ENCODE measurements at regions not wholly inside any gene's neighbourhood (a gene's known extent, or its start where the extent isn't known, plus 50 kb on each side); places are given as distances from the start of the nearest gene placed in this dataset.

- peak; percentile 83 for DNase-seq
- no peaks in the 10 kb centered on the region for H3K27me3 ChIP-seq (ENCODE audit: insufficient read depth, low read length, poor library complexity)
- H3K4ac ChIP-seq (ENCODE audit: low read depth, low read length): no peak overlapping the region
- no CpG with 5 or more reads among the region's 8 CpGs for WGBS (ENCODE audit: extremely low coverage, insufficient coverage, low lambda C conversion rate)
- no peak overlapping the region for H2AK5ac ChIP-seq (ENCODE audit: low read length)
- no peak overlapping the region for H4K8ac ChIP-seq (ENCODE audit: low read depth, low read length)
- H3K4me3 ChIP-seq (ENCODE audit: low read length): no peak overlapping the region
- H3K9ac ChIP-seq (ENCODE audit: low read length): no peak overlapping the region
- H3K56ac ChIP-seq (ENCODE audit: low read length): no peak overlapping the region
- no peak overlapping the region for H2BK5ac ChIP-seq (ENCODE audit: low read length)
- no peaks in the 10 kb centered on the region for H3K79me2 ChIP-seq (ENCODE audit: control insufficient read depth, insufficient read depth, low read length)
- no peak overlapping the region for H2BK120ac ChIP-seq (ENCODE audit: low read depth, low read length)
- H3K4me1 ChIP-seq (ENCODE audit: control insufficient read depth, low read depth, low read length): no peaks in the 10 kb centered on the region
- H4K5ac ChIP-seq (ENCODE audit: low read length): no peak overlapping the region
- H2BK15ac ChIP-seq (replicated peaks; ENCODE audit: low read depth): no peak overlapping the region
- H3K18ac ChIP-seq (ENCODE audit: low read length): no peak overlapping the region
- no peak overlapping the region for H3K23ac ChIP-seq (ENCODE audit: low read length)
- no peak overlapping the region for H3K4me2 ChIP-seq (ENCODE audit: low read length)
- H3K36me3 ChIP-seq (ENCODE audit: control insufficient read depth, insufficient read depth, low read length): no peaks in the 10 kb centered on the region
- no peaks in the 10 kb centered on the region for H3K79me1 ChIP-seq (ENCODE audit: low read length)
- H3K27ac ChIP-seq (ENCODE audit: low read depth, low read length): no peak overlapping the region
These were observed 509.0 kb upstream of the PODXL start for GRCh38 chr7:132065193-132065988.

- no peak for DNase-seq
- no peaks in the 10 kb centered on the region for H3K79me2 ChIP-seq (ENCODE audit: control insufficient read depth, insufficient read depth, low read length)
- no CpG with 5 or more reads among the region's 7 CpGs for WGBS (ENCODE audit: extremely low coverage, insufficient coverage, low lambda C conversion rate)
- no peak overlapping the region for H3K23ac ChIP-seq (ENCODE audit: low read length)
- H2BK120ac ChIP-seq (ENCODE audit: low read depth, low read length): no peak overlapping the region
- no peak overlapping the region for H3K56ac ChIP-seq (ENCODE audit: low read length)
- no peak overlapping the region for H3K27ac ChIP-seq (ENCODE audit: low read depth, low read length)
- no peak overlapping the region for H3K9ac ChIP-seq (ENCODE audit: low read length)
- no peak overlapping the region for H2BK15ac ChIP-seq (replicated peaks; ENCODE audit: low read depth)
- H2AK5ac ChIP-seq (ENCODE audit: low read length): no peak overlapping the region
- no peak overlapping the region for H3K18ac ChIP-seq (ENCODE audit: low read length)
- no peak overlapping the region for H3K4me3 ChIP-seq (ENCODE audit: low read length)
- H3K4me2 ChIP-seq (ENCODE audit: low read length): no peak overlapping the region
- no peaks in the 10 kb centered on the region for H3K79me1 ChIP-seq (ENCODE audit: low read length)
- H3K4me1 ChIP-seq (ENCODE audit: control insufficient read depth, low read depth, low read length): no peaks in the 10 kb centered on the region
- no peaks in the 10 kb centered on the region for H3K27me3 ChIP-seq (ENCODE audit: insufficient read depth, low read length, poor library complexity)
- H4K8ac ChIP-seq (ENCODE audit: low read depth, low read length): no peak overlapping the region
- H4K5ac ChIP-seq (ENCODE audit: low read length): no peak overlapping the region
- H2BK5ac ChIP-seq (ENCODE audit: low read length): no peak overlapping the region
- no peaks in the 10 kb centered on the region for H3K36me3 ChIP-seq (ENCODE audit: control insufficient read depth, insufficient read depth, low read length)
- H3K4ac ChIP-seq (ENCODE audit: low read depth, low read length): no peak overlapping the region
These were observed 507.4 kb upstream of the PODXL start for GRCh38 chr7:132063800-132064199.

DNA sequence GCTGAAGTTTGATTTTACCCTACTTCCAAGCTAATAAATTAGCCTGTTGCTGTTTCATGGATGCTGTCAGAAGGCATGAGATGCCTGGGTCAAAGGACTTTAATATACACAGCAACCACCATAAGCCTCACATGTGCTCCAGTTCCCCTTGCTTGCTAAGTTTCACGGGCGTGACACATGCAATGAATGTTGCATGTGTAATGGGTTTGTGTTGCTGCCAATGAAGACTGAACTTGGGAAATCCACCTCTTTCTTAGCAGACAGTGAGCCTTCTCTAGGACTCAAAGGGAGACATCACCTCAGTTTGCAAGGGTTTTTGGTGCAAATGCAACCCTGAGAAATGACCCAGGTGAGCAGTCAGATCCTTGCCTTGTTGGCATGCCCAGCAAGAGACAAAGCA lies 505.5 kb upstream of the PODXL start:
- H3K4me3 ChIP-seq (ENCODE audit: low read length): no peak overlapping the region
- H3K4ac ChIP-seq (ENCODE audit: low read depth, low read length): no peak overlapping the region
- H3K79me1 ChIP-seq (ENCODE audit: low read length): no peaks in the 10 kb centered on the region
- no peak overlapping the region for H4K8ac ChIP-seq (ENCODE audit: low read depth, low read length)
- H3K4me2 ChIP-seq (ENCODE audit: low read length): no peak overlapping the region
- H3K56ac ChIP-seq (ENCODE audit: low read length): no peak overlapping the region
- WGBS (ENCODE audit: extremely low coverage, insufficient coverage, low lambda C conversion rate): no CpG with 5 or more reads among the region's 2 CpGs
- no peak overlapping the region for H4K5ac ChIP-seq (ENCODE audit: low read length)
- no peaks in the 10 kb centered on the region for H3K36me3 ChIP-seq (ENCODE audit: control insufficient read depth, insufficient read depth, low read length)
- H3K27me3 ChIP-seq (ENCODE audit: insufficient read depth, low read length, poor library complexity): no peaks in the 10 kb centered on the region
- no peaks in the 10 kb centered on the region for H3K4me1 ChIP-seq (ENCODE audit: control insufficient read depth, low read depth, low read length)
- no peak overlapping the region for H3K23ac ChIP-seq (ENCODE audit: low read length)
- H3K18ac ChIP-seq (ENCODE audit: low read length): no peak overlapping the region
- no peak overlapping the region for H2BK15ac ChIP-seq (replicated peaks; ENCODE audit: low read depth)
- no peak overlapping the region for H3K27ac ChIP-seq (ENCODE audit: low read depth, low read length)
- no peak overlapping the region for H2BK5ac ChIP-seq (ENCODE audit: low read length)
- no peaks in the 10 kb centered on the region for H3K79me2 ChIP-seq (ENCODE audit: control insufficient read depth, insufficient read depth, low read length)
- no peak for DNase-seq
- no peak overlapping the region for H3K9ac ChIP-seq (ENCODE audit: low read length)
- H2BK120ac ChIP-seq (ENCODE audit: low read depth, low read length): no peak overlapping the region
- no peak overlapping the region for H2AK5ac ChIP-seq (ENCODE audit: low read length)

DNA sequence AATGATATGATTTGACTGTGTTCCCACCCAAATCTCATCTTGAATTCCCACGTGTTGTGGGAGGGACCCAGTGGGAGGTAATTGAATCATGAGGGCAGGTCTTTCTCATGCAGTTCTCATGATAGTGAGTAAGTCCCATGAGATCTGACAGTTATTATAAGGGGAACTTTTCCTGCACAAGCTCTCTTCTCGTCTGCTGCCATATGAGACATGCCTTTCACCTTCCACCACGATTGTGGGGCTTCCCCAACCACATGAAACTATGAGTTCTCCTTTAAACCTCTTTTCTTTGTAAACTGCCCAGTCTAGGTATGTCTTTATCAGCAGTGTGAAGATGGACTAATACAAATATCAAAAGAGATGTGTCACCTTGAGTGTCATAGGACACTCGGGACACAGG lies 502.7 kb upstream of the PODXL start:
- H4K5ac ChIP-seq (ENCODE audit: low read length): no peak overlapping the region
- H3K36me3 ChIP-seq (ENCODE audit: control insufficient read depth, insufficient read depth, low read length): no peaks in the 10 kb centered on the region
- H3K4me3 ChIP-seq (ENCODE audit: low read length): no peak overlapping the region
- no peak overlapping the region for H2AK5ac ChIP-seq (ENCODE audit: low read length)
- H3K9ac ChIP-seq (ENCODE audit: low read length): no peak overlapping the region
- DNase-seq: no peak
- H3K4me1 ChIP-seq (ENCODE audit: control insufficient read depth, low read depth, low read length): no peaks in the 10 kb centered on the region
- WGBS (ENCODE audit: extremely low coverage, insufficient coverage, low lambda C conversion rate): no CpG with 5 or more reads among the region's 4 CpGs
- no peak overlapping the region for H2BK5ac ChIP-seq (ENCODE audit: low read length)
- H3K79me2 ChIP-seq (ENCODE audit: control insufficient read depth, insufficient read depth, low read length): no peaks in the 10 kb centered on the region
- H3K4ac ChIP-seq (ENCODE audit: low read depth, low read length): no peak overlapping the region
- no peak overlapping the region for H3K18ac ChIP-seq (ENCODE audit: low read length)
- H3K79me1 ChIP-seq (ENCODE audit: low read length): no peaks in the 10 kb centered on the region
- H2BK120ac ChIP-seq (ENCODE audit: low read depth, low read length): no peak overlapping the region
- no peak overlapping the region for H2BK15ac ChIP-seq (replicated peaks; ENCODE audit: low read depth)
- no peak overlapping the region for H3K56ac ChIP-seq (ENCODE audit: low read length)
- no peak overlapping the region for H4K8ac ChIP-seq (ENCODE audit: low read depth, low read length)
- H3K4me2 ChIP-seq (ENCODE audit: low read length): no peak overlapping the region
- no peak overlapping the region for H3K23ac ChIP-seq (ENCODE audit: low read length)
- H3K27me3 ChIP-seq (ENCODE audit: insufficient read depth, low read length, poor library complexity): no peaks in the 10 kb centered on the region
- H3K27ac ChIP-seq (ENCODE audit: low read depth, low read length): no peak overlapping the region

DNA sequence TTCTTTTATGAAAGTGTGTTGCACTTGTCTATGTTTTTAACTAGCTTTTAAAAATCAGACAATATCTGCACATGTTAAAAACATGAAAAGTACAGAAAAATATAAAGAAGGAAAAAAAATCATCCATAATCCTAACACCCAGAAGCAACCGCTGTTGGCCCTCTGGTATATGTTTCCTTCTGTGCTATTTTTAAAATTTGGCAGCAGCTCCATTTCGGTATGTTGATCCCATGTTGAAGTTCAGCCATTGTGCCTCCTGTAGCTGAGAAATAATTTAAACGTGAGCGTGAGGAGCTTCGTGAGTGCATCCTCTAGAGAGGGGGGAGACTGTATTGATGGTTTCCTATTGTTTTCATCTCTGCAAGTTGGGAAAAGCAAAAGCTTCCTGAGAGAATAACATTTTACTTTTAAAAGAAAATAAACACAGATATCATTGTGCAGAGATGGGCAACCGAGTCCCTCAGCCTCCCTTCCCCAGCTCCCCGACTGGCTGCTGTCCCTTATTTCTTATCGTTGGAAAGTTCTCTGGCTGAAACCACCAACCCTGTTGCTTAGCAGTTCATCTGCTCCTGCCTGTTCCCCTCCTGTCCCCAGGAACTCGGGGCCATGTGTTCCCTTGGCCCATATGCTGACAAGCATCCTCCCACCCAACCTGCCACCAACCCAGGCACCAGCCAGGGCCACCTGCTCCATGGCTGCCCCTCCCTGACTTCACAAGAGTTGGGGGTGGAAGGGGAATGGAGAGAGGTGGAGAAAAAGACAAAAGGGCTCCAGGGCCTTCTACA lies 499.1 kb upstream of the PODXL start:
- no peaks in the 10 kb centered on the region for H3K79me2 ChIP-seq (ENCODE audit: control insufficient read depth, insufficient read depth, low read length)
- H4K8ac ChIP-seq (ENCODE audit: low read depth, low read length): no peak overlapping the region
- no peak overlapping the region for H3K27ac ChIP-seq (ENCODE audit: low read depth, low read length)
- no peak overlapping the region for H3K4me3 ChIP-seq (ENCODE audit: low read length)
- H3K9ac ChIP-seq (ENCODE audit: low read length): no peak overlapping the region
- no peak overlapping the region for H2BK120ac ChIP-seq (ENCODE audit: low read depth, low read length)
- H3K79me1 ChIP-seq (ENCODE audit: low read length): no peaks in the 10 kb centered on the region
- WGBS (ENCODE audit: extremely low coverage, insufficient coverage, low lambda C conversion rate): no CpG with 5 or more reads among the region's 9 CpGs
- no peak overlapping the region for H3K18ac ChIP-seq (ENCODE audit: low read length)
- H3K4me1 ChIP-seq (ENCODE audit: control insufficient read depth, low read depth, low read length): no peaks in the 10 kb centered on the region
- H3K56ac ChIP-seq (ENCODE audit: low read length): no peak overlapping the region
- H2BK5ac ChIP-seq (ENCODE audit: low read length): no peak overlapping the region
- no peak overlapping the region for H3K4ac ChIP-seq (ENCODE audit: low read depth, low read length)
- no peak overlapping the region for H4K5ac ChIP-seq (ENCODE audit: low read length)
- no peak overlapping the region for H2BK15ac ChIP-seq (replicated peaks; ENCODE audit: low read depth)
- no peaks in the 10 kb centered on the region for H3K36me3 ChIP-seq (ENCODE audit: control insufficient read depth, insufficient read depth, low read length)
- H3K23ac ChIP-seq (ENCODE audit: low read length): no peak overlapping the region
- no peak for DNase-seq
- H3K27me3 ChIP-seq (ENCODE audit: insufficient read depth, low read length, poor library complexity): no peaks in the 10 kb centered on the region
- no peak overlapping the region for H2AK5ac ChIP-seq (ENCODE audit: low read length)
- no peak overlapping the region for H3K4me2 ChIP-seq (ENCODE audit: low read length)

Measured in mesendoderm (in vitro differentiated cells).